GM23338 (cell line): ENCODE measurements at regions not wholly inside any gene's neighbourhood (a gene's known extent, or its start where the extent isn't known, plus 50 kb on each side); places are given as distances from the start of the nearest gene placed in this dataset.

Experiments
- ATAC-seq: fragments of 200-7000 bp; cut with Tn5 transposase; 3 replicates; pipeline ENCODE4 v1.9.1; 2020
- DNase-seq: peaks from one replicate; pipeline ENCODE4 v3.0.0-alpha.2; 2015; ENCODE audit warnings: low spot score
- H2AFZ ChIP-seq: fragments of 200-600 bp; sonication (generic); 2 replicates; pipeline ENCODE4 v1.8.0; 2016; ENCODE audit warnings: antibody characterized with exemption, mild to moderate bottlenecking, moderate library complexity
- H3F3A ChIP-seq: fragments of 200-600 bp; sonication (generic); replicated peaks from 2 replicates; pipeline ENCODE4 v1.8.0; 2017; ENCODE audit warnings: antibody characterized with exemption, mixed run types, low read depth
- H3K27ac ChIP-seq: fragments of 200-600 bp; sonication (generic); 2 replicates; pipeline ENCODE4 v1.6.1; 2016; ENCODE audit warnings: low read depth
- H3K27me3 ChIP-seq: fragments of 200-600 bp; sonication (generic); 2 replicates; pipeline ENCODE4 v1.8.0; 2016; ENCODE audit warnings: mild to moderate bottlenecking, mixed run types, moderate library complexity; ENCODE audit not compliant: insufficient read depth
- H3K36me3 ChIP-seq: fragments of 200-600 bp; sonication (generic); 2 replicates; pipeline ENCODE4 v1.8.0; 2016; ENCODE audit warnings: mild to moderate bottlenecking; ENCODE audit not compliant: insufficient read depth
- H3K4me1 ChIP-seq: fragments of 200-600 bp; sonication (generic); 2 replicates; pipeline ENCODE4 v1.8.0; 2016; ENCODE audit warnings: mild to moderate bottlenecking, moderate library complexity; ENCODE audit not compliant: insufficient read depth
- H3K4me2 ChIP-seq: fragments of 200-600 bp; sonication (generic); 2 replicates; pipeline ENCODE4 v1.7.1; 2017; ENCODE audit warnings: mixed run types
- H3K4me3 ChIP-seq: fragments of 200-600 bp; sonication (generic); 2 replicates; pipeline ENCODE4 v1.6.1; 2016; ENCODE audit warnings: mixed run types
- H3K79me2 ChIP-seq: fragments of 200-600 bp; sonication (generic); replicated peaks from 2 replicates; pipeline ENCODE4 v1.8.0; 2017; ENCODE audit warnings: mild to moderate bottlenecking; ENCODE audit not compliant: insufficient read depth
- H3K9me2 ChIP-seq: fragments of 200-600 bp; sonication (generic); 2 replicates; pipeline ENCODE4 v1.8.0; 2017; ENCODE audit not compliant: insufficient read depth
- H4K20me1 ChIP-seq: fragments of 200-600 bp; sonication (generic); replicated peaks from 2 replicates; pipeline ENCODE4 v1.8.0; 2017; ENCODE audit warnings: mild to moderate bottlenecking; ENCODE audit not compliant: insufficient read depth
- H3K27ac Mint-ChIP-seq: 2 replicates; pipeline ENCODE4 v1.8.0; 2020; ENCODE audit warnings: inconsistent platforms, mild to moderate bottlenecking, moderate library complexity, mixed read lengths
- H3K27me3 Mint-ChIP-seq: 3 replicates; pipeline ENCODE4 v1.8.0; 2022; ENCODE audit warnings: low read depth, mild to moderate bottlenecking, moderate library complexity, mixed read lengths, inconsistent platforms; ENCODE audit not compliant: insufficient read depth, poor library complexity
- H3K36me3 Mint-ChIP-seq: 3 replicates; pipeline ENCODE4 v1.8.0; 2021; ENCODE audit warnings: low read depth, mild to moderate bottlenecking, inconsistent platforms, moderate library complexity, mixed read lengths
- H3K4me1 Mint-ChIP-seq: 3 replicates; pipeline ENCODE4 v1.8.0; 2020; ENCODE audit warnings: mild to moderate bottlenecking, inconsistent platforms, mixed read lengths
- H3K4me3 Mint-ChIP-seq: 3 replicates; pipeline ENCODE4 v1.8.0; 2021; ENCODE audit warnings: moderate library complexity, mild to moderate bottlenecking, inconsistent platforms, mixed read lengths
- H3K9me3 Mint-ChIP-seq: 3 replicates; pipeline ENCODE4 v1.8.0; 2020; ENCODE audit warnings: moderate library complexity, mild to moderate bottlenecking, inconsistent platforms, mixed read lengths
- JUNB ChIP-seq: IDR thresholded peaks from one replicate; pipeline ENCODE4 v1.6.1; 2016; ENCODE audit warnings: antibody characterized with exemption; ENCODE audit not compliant: unreplicated experiment
- NANOG ChIP-seq: IDR thresholded peaks from 2 replicates; pipeline ENCODE4 v1.6.1; 2016; ENCODE audit warnings: antibody characterized with exemption, borderline replicate concordance
- POLR2AphosphoS5 ChIP-seq: IDR thresholded peaks from 2 replicates; pipeline ENCODE4 v1.6.1; 2016; ENCODE audit warnings: antibody characterized with exemption, low read depth
- REST ChIP-seq: IDR thresholded peaks from one replicate; pipeline ENCODE4 v1.6.1; 2018; ENCODE audit warnings: antibody characterized with exemption; ENCODE audit not compliant: unreplicated experiment
- STAT1 ChIP-seq: IDR thresholded peaks from one replicate; pipeline ENCODE4 v1.6.1; 2016; ENCODE audit warnings: antibody characterized with exemption; ENCODE audit not compliant: unreplicated experiment
- ZNF114 ChIP-seq: fragments of 250-450 bp; sonication (Bioruptor Pico); IDR thresholded peaks from 2 replicates; pipeline ENCODE4 v1.5.0; 2020; ENCODE audit warnings: mild to moderate bottlenecking, moderate library complexity
- ZNF331 ChIP-seq: fragments of 250-450 bp; sonication (Bioruptor Pico); IDR thresholded peaks from 2 replicates; pipeline ENCODE4 v1.5.0; 2020; ENCODE audit warnings: low read depth, mild to moderate bottlenecking, moderate library complexity
- ZNF462 ChIP-seq: fragments of 250-450 bp; sonication (Bioruptor Pico); IDR thresholded peaks from 2 replicates; pipeline ENCODE4 v1.5.0; 2020; ENCODE audit warnings: mild to moderate bottlenecking, moderate library complexity

- H3K36me3 Mint-ChIP-seq: peaks cover 6% of the 10 kb centered on the region; the same call in 2 of the 3 replicates
Observed at GRCh38 chr3:164814106-164814505, 264.2 kb downstream of the SI start.

GRCh38 chr3:164812042-164812441 is 266.3 kb downstream of the SI start:
- Histone ChIP-seq H4K20me1 (no peaks in the 10 kb centered on the region), H3K36me3 (no peaks in the 10 kb centered on the region), H3F3A (no peaks in the 10 kb centered on the region), H3K79me2 (no peaks in the 10 kb centered on the region), H3K27me3 (no peaks in the 10 kb centered on the region), H3K4me1 (no peaks in the 10 kb centered on the region), H2AFZ (no peak overlapping the region), H3K9me2 (0 out of 2 replicates have a peak, but pooled peaks cover 6% of the 10 kb centered on the region), H3K4me2 (no peak overlapping the region), H3K27ac (no peak overlapping the region), H3K4me3 (no peak overlapping the region)
- Mint-ChIP-seq H3K4me3 (no peak overlapping the region), H3K36me3 (no peaks in the 10 kb centered on the region), H3K27me3 (no peaks in the 10 kb centered on the region), H3K27ac (no peak overlapping the region), H3K4me1 (0 out of 3 replicates have a peak, but pooled peaks cover 2% of the 10 kb centered on the region), H3K9me3 (peaks cover 4% of the 10 kb centered on the region; the same call in 2 of the 3 replicates)
- DNase-seq (no peak), ATAC-seq (no peak)
- TF ChIP-seq NANOG (no peak), ZNF114 (CRISPR knock-in tag) (no peak), JUNB (no peak), ZNF462 (CRISPR knock-in tag) (no peak), POLR2AphosphoS5 (no peak)

More at GRCh38 chr3:164814106-164814505, 264.2 kb downstream of the SI start:
- Histone ChIP-seq H2AFZ (no peak overlapping the region), H3K4me1 (no peaks in the 10 kb centered on the region), H4K20me1 (no peaks in the 10 kb centered on the region), H3K79me2 (no peaks in the 10 kb centered on the region), H3K36me3 (no peaks in the 10 kb centered on the region), H3K4me2 (no peak overlapping the region), H3K27me3 (no peaks in the 10 kb centered on the region), H3K9me2 (0 out of 2 replicates have a peak, but pooled peaks cover 6% of the 10 kb centered on the region), H3K4me3 (no peak overlapping the region), H3K27ac (no peak overlapping the region), H3F3A (no peaks in the 10 kb centered on the region)
- DNase-seq: no peak
- no peak overlapping the region for H3K4me3 Mint-ChIP-seq
- no peaks in the 10 kb centered on the region for H3K27me3 Mint-ChIP-seq
- H3K4me1 Mint-ChIP-seq: 0 out of 3 replicates have a peak, but pooled peaks cover 2% of the 10 kb centered on the region
- no peak for ATAC-seq
- H3K9me3 Mint-ChIP-seq: peaks cover 19% of the 10 kb centered on the region
- no peak for TF ChIP-seq REST
- no peak for TF ChIP-seq POLR2AphosphoS5
- TF ChIP-seq NANOG: no peak
- TF ChIP-seq ZNF114 (CRISPR knock-in tag): no peak
- no peak for TF ChIP-seq ZNF331 (CRISPR knock-in tag)
- TF ChIP-seq STAT1: no peak
- H3K27ac Mint-ChIP-seq: no peak overlapping the region
